HG03103 (cell line): ENCODE measurements at regions not wholly inside any gene's neighbourhood (a gene's known extent, or its start where the extent isn't known, plus 50 kb on each side); places are given as distances from the start of the nearest gene placed in this dataset.

ENCODE experiments used
- ATAC-seq: cut with Tn5 transposase; IDR thresholded peaks from one replicate; pipeline ENCODE4 v1.9.1; 2021; ENCODE audit warnings: low read depth; ENCODE audit not compliant: unreplicated experiment

DNA sequence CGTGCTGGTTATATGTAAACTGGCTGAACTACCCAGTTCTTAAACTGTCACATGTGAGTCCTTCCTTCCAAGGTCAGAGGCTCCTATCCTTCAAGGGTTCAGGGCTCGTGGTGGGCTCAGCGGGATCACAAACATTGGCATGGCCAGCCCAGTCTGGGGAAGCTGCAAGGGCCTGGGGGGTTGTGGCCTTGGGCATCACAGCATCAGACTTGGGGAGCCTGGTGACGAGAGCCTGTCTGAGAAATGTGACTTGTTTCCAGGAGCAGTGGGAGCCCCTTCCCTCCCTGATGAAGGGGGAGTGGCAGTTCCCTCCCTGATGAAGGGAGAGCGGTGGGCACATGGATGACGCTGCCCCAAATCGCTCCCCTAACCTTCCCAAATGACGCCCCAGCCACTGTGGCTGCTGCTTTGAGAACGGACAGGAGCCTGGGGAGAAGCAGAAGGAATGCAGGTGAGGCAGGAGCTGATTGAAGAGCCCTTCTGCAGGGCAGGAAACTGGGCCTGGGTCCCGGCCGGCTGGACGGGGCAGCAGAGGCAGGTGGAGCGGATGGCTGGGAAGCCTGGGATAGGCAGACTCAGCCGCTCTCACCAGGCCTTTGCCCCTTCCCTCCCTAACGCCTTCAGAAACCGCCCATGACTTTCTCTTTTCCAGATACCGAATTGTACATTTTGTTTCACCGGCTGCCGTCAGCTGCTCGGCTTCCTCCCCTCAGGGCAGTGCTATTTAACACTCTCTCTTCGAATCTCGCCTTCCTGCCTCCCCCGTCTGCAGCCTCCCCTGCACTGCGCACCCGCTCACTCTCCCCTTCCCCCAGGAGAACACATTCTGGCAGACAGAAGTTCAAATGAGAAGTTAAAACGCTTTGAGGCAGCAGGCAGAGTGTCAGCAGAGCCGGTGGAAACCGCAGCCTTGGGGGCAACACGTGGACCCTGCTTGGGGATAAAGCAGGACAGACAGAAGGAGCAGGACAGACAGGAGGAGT lies 1486.7 kb downstream of the BRD1 start:
- ATAC-seq: no peak

DNA sequence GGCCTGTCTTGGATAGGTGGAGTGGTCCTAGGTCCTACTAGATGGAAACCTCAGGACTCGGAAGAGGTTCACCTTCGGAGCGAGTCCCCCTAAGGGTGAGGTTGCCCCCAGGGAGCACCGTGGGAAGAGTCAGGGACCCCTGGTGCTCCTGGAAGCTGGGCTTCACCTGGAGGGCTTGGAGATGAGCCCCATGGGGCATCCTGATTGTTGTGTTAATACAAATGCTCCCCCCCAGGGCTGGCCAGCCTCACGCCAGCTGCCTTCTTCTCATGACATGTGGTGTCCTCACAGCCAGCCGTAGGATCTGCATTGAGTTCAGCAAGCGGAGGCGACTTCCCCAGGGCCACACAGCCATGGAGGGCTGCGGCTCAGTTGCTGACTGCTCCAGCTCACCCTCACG lies 1487.5 kb downstream of the BRD1 start:
- ATAC-seq: no peak

DNA sequence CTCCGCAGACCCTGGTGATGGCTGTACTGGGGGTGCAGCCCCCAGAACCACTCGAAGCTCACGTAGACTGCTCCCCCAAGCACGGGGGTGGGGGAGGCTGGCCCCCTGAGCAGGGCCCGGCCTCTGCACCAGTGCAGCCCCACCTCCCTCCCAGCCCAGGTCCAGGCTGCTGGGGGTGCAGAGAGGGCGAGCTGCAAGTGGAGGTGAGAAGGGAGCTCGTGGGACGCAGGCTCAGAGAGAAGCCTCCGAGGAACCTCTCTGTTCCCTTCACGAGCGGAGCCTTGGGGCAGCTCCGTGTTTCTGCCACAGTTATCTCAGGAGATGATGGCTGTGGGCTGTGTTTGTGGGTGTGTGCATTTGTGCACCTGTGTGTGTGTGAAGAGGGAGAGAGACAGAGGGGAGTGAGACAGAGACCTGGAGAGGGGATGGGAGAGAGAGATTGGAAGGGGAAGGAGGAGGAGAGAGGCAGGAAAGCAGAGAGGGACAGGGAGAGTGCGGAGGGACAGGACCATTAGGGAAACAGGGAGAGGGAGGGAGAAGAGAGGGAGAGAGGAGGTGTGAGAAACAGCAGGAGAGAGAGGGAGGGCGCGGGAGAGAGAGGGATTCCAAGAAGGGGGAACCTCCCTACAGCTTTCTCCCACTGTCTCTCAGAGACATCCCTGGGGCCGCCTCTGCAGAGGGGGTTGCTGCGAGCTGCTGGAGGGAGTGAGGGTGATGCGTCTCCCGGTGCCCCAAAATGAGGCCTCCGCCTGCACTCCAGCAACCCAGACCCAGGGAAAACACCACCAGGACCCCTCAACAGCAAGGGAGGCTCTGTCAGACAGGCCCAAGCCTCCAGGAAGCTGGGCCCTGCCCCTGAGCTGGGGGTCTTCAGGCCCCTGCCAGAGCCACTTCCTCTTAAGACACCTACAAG lies 1488.6 kb downstream of the BRD1 start:
- no peak for ATAC-seq

DNA sequence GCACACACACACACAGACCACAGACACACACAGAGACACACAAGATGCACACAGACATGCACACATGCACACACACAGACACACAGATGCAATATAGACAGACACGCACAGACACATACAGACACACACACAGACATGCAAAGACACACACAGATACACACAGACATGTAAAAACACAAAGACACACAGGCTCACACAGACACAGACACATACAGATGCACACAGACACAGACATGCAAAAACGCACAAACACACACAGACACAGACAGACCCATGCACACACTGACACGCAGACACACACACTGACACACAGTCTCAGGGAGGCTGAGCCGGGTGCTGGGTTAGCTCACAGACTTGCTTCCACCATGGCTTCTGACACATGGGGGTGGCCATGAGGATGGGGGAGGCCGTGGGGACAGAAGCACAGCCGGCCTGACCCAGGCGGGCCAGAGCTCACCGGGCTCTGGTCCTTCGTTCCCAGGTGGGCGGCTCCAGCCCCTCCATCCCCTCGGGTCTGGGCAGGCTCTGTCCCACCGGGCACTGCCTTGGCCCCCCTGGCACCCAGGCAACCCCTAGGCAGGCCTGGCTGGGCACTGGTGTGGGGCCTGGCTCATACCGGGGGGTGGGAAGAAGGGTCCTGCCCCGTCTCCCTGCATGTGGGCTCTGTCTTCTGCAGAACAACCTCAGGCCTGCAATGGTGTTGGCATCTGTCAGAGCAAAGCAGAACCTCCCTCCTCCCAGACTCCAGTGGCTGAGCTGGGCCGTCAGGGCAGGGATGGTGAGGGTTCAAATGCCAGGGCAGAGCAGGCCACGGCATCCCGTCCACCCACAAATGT lies 1489.5 kb downstream of the BRD1 start:
- ATAC-seq: no peak

DNA sequence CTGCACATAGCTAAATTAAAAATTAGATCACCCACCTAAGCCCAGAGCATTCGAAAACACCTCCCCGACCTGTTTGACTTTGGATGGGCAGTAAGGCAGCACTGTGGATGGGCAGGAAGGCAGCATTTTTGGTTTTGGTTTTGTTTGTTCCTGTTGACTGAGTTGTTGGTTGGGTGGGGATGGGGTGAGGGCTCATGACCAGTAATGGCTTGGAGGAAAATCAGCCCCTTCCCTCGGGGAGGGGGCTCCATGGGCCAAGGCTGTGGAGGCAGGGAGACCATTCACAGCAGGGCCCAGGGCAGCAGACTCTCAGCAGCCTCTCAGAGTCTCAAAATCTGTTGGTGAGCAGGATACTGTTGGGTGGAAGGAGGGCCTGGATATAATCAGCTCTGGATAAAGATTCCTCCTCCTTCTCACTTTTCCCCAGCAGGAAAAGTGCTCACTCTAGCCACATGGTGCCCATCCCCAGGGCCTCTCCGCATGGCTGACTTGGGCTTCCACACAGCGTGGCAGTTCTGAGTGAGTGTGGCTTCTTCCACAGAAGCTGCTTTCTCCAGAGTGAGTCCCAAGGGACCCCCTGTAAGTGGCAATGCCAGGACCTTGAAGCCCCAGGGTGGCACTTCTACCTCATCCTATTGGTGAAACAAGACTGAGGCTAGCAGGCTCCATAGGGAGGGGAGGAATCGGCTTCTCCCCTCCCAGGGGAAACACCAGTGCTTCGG lies 1491.2 kb downstream of the BRD1 start:
- ATAC-seq: no peak

DNA sequence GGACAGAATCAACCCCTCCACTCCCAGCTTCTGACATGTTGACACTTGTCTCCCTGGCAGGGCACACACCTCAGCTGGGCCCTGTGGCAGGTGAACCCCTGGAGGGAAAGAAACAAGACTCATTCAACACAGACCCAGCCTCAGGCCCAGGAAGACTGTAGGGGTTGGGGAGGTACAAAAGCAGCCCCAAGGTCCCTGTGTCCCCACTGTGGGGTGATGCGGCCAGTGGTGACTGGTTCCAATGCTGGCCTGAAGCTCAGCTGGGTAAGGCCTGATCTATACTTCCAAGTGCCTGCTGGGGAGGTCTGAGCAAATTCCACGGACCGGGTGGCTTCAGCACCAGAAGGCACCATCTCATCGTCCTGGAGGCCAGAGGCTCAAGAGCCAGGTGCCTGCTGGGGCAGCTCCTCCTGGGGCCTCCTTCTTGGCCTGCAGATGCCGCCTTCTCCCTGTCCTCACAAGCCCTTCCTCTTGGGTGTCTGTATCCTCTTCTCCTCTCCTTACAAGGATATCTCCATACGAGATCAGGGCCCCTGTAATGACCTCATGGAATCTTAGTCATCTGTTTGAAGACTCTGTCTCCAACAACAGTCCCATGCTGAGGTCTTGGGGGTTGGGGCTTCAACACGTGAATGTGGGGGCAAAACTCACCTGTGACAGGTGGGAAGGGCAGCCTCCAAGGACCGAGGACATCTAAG lies 1492.1 kb downstream of the BRD1 start:
- no peak for ATAC-seq

DNA sequence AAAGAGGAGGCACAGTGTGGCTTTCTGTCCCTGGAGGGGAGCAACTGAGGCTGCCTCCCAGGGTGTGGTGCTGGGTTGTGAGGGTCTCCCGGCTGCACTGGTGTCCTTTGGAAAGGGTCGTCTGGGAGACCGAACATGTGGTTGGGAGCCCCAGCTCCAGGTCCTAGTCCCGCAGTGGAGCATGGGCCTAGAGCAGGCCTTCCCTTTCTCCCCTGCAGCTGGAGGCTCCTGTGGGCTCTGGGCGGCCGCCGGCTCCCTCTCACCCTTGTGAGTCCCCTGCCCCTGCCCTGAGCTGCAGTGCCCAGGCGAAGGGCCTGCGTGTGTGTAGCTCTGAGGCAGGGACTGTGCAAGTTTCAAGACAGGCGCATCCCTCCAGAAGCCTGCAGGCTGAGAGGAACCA lies 1492.7 kb downstream of the BRD1 start:
- no peak for ATAC-seq

DNA sequence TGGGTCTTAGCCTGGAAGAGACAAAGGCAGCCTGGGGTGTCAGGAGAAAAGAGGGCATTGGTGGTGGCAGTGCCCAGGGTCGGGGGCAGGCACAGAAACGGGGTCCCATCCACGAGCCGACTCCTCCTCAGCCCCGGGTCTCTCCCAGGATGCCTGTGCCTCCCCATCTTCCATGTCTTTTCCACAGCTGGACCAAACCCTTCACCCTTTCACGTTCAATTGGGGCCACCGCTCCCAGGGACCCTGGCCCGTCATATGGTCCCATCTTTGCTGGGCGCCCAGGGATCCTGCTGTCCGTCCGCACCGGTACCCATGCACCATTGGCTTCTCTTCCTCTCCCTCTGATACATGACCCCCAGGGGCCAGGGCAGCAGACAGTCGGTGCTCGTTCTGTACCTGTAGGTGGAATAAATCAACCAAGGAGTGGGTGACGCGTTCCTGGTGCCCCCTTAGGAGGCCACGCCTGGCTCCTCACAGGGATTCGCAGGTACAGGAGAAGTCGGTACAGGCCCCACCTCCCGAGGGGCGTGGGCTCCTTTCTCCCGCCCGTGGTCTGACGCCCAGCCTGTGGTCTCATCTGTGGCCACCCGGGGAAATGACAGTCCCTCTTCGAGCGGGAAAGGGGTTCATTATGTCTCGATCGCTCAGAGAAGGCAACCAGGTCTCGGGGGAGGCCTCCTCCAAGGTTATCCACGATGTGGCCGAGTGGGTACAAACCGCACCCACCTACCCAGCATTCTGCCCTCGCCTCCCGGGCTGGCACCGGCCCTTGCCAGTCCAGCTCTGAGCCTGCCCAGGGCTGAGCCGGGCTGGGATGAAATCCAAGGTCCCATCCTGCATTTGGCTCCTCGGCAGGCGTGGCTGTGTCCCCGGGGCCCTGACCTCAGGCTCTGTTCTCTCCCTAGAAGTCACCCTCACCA lies 1493.6 kb downstream of the BRD1 start:
- ATAC-seq: no peak

DNA sequence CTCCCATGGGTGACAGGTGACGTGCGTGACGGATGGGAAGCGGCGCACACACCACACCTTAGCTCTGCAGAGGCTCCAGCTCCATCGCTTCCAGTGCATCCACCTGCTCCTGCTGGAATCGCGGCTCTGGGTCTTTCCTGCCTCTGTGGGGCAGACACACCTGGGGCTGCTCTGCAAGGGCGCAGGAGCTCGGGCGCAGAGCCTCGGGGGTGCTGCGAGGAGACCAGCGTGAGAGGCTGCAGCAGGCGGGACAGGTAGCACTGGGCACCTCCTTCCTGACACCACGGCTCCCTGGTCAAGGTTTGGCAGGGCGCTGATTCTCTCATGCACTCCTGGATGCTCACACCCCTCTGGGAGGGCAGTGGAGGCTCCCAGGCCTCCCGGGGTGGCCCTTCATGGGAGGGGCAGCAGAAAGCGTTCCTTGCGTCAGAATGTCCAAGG lies 1494.3 kb downstream of the BRD1 start:
- ATAC-seq: no peak

DNA sequence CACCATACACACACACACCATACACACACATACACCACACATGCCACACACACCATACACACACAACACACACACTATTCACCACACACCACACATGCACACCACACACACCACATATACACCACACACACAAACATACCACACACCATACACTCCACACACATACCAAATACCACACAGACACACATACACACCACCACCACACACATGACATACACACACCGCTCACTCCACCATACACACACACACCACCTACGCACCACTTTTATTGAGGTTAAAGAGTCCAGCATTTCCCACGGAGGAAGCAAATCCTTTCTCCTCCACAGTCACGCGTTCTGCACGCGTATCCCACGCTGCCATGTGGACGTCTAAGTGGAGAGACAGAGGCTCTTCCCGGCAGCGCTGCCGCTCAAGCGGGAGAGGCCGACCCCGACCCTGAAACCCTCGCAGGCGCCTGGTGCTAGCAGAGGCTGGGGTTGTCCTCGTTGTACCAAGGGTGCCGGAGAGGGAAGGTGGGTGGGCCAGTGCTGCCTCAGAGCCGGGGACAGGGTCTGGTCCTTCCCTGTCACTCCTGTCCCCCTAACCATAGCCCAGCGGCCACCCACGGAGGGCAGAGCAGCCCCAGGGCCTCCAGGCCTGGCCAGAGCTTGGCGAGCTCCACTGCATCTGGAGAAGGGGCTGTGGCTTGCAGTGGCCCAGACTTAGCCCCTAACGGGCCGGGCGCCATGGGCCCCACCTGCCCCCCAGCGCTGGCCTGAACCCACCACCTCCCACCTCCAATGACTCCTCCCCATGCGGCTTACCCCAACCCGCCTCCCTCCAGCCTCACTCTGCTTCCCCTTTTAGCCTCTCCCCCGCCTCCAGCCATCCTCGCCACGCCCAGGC lies 1495.0 kb downstream of the BRD1 start:
- ATAC-seq: no peak

DNA sequence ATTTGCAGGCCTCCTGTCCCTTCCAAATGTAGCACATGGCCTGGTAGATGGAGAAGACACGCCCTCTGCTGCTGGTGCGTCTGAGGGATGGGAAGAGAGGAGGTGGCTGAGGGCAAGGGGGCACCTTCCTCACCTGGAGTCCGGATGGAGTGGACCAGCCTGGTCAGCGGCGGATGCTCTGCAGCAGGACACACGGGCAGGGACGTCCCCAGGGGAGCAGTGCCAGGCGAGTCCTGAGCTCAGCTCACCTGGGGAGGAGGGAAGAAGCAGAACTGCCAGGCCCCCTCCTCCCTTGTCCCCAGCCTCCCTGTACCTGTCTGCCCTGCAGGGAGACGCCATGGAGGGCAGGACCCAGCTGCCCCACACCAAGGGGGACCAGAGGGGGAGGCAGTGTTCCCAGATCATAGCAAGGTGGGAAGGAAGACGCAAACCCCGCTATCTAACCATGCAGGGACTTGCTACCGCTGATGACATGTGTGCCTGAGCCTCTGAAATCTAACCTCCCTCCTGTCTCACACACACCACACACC lies 1495.9 kb downstream of the BRD1 start:
- ATAC-seq: no peak

DNA sequence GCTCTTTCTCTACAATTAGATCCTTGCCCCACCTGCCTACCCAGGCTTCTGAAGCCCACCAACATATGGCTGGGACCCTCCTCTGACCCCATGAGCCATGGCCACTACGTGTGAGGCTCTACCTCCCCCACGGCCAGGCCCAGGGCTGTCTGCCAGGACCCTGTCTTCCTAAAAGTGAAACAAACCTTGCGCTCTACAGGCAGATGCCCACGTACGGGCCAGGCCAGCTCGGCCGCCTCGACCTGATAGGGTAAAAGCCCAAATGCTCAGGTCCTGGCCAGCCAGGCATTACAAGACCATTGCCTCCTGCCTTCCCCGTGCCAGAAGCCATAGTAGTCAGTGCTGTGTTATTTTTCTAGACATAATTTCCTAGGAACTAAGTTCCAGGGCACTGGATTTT lies 1496.4 kb downstream of the BRD1 start:
- no peak for ATAC-seq

DNA sequence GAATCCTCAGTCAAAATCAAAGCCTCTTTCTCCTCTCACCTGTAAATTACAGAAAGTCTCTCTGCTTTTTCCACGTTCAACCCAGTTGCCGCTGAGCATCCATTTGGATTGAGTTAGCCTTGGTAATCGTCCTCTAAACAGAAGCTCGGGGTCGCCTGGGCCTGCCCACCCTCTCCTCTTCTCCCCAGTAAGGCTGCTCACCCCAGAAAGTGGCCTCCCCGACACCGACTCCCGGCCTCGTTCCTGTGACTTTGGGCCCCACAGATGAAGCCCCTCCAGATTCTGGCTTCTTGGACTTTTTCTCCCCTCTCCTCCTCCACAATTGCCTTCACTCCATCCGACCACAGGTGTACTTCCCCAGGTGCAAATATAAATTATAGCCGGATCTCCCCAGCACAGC lies 1500.0 kb downstream of the BRD1 start:
- no peak for ATAC-seq

DNA sequence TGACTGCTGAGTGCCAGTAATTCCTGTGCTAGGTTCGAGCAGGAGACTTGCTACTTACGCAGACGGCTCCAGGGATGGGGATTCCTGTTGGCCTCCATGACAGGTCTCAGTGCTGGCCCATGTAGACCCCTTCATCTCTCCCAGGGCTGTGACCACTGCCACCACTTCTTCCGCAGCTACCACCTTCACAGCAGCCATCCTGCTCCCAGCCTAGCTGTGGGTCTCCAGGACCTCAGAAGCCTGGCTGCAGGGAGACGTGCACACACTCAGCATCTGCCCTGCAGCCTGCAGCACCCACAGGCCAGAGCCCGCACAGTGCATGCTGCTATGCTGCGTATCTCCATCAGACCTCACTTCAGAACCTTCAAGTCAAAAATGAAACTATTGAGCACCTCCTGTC lies 1503.9 kb downstream of the BRD1 start:
- no peak for ATAC-seq

DNA sequence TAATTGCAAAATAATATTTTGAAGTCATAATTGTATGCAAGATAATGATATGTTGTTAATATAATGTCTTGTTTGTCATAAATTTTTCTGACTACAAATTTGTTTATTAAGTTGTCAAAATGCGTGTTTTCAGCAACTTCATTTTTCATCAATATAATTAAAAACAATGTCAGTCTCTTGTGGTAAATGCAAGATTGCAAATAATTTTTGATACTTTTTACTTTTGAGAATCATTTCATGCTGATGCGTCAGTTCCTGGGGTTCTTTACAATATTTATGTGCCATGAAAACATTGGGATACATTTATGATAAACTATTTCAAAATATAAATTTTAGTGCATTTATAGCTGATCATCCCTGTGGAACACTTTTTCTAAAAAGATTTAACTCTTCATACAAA lies 1504.8 kb downstream of the BRD1 start:
- no peak for ATAC-seq

DNA sequence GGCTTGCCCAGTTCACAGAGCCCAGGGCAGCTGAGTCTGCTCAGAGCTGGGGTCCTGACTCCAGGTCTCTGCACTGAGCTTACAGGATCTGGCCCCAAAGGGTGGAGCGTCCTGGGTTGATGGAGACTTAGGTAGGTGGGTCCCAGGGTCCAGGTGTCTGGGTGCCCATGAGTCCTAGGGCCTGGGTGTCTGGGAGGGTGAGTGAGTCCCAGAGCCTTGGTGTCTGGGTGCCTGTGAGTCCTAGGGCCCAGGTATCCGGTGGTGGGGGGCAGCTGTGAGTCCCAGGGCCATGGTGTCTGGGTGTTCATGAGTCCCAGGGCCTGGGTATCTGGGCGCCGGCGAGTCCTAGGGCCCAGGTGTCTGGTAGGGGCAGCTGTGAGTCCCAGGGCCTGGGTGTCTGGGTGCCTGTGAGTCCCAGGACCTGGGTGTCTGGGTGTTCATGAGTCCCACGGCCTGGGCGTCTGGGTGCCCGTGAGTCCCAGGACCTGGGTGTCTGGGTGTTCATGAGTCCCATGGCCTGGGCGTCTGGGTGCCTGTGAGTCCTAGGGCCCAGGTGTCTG lies 1505.6 kb downstream of the BRD1 start:
- no peak for ATAC-seq
